CMK (cell line): ENCODE measurements at regions not wholly inside any gene's neighbourhood (a gene's known extent, or its start where the extent isn't known, plus 50 kb on each side); places are given as distances from the start of the nearest gene placed in this dataset.
"Not testable (repeated sequence)": the region's sequence is repeated elsewhere in the genome, so short reads cannot be mapped to it uniquely, and the experiment has no call there.

Source experiments
- DNase-seq: peaks from one replicate; pipeline ENCODE4 v3.0.0-alpha.2; 2010; ENCODE audit warnings: low read depth

- DNase-seq = no peak
Observed at GRCh38 chr3:139238281-139239030, 105.4 kb upstream of the MRPS22 start.

DNA sequence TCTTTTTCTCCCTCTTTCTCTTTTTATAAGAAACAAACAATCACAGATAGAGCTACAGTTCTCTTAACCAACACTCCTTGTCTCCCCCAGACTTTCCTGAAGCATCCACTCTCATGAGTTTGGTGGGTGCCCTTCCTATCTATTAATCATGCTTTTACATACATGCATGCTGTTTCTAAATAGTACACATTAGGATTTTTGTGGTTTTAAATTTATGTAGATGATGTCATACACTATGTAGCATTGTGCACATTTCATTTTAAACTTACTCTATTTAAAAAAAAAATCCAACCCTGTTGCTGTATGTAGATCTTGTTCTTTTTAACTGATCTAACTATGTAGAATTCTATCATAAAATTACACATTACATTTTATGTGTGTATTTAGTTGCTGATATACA lies 104.3 kb upstream of the MRPS22 start:
- DNase-seq = no peak

- DNase-seq = no peak
Observed at GRCh38 chr3:139241783-139242182, 102.0 kb upstream of the MRPS22 start.

DNA sequence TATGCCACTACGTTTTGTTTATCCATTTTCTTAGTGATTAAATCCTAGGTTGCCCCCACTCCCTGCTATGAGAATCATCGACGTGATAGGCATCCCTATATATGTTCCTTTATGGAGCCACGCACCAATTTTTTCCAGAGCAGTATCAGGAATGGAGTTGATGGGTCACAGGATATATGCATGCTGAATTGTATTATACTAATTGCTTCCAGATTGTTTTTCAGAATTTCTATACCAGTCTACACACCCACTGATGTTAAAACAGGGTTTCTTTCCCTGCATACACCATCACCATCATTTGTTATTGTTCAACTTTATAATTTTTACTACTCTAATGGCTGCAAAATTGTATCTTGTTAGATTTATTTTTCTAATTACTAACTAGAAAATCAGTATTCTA lies 100.1 kb upstream of the MRPS22 start:
- DNase-seq = no peak

DNA sequence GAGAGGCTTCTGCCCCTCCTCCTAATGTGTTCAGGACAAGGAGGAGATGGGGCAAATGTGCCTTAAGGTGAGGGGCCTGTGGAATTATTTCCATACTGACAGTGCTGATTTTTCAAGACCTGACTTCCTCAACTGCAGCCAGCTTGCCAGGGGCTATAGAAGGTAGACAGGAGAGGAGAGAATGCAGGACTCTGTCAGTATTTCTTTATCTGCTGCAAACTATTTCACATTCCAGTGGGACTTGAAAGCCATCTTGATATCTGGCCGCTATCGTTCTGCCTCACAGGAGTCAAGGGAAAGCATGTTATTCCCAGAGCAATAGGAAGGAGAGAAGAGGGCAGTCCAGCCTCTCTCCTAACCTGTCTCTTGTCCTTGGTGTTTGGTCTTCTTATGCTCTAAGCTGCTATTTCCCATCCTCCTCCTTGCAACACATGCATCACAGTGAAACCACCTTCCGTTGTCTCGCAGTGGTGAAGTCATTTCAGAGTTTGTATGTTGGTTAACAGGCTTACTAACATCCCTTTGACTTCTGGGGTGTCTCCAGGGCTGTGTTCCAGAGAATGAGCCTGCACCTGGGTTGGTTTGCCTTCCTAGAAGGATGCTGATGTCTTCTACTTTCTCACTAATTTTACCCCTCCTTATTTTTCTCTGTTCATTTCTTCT lies 95.1 kb upstream of the MRPS22 start:
- DNase-seq = no peak

GRCh38 chr3:139251529-139251928 lies 92.3 kb upstream of the MRPS22 start:
- no peak for DNase-seq

DNA sequence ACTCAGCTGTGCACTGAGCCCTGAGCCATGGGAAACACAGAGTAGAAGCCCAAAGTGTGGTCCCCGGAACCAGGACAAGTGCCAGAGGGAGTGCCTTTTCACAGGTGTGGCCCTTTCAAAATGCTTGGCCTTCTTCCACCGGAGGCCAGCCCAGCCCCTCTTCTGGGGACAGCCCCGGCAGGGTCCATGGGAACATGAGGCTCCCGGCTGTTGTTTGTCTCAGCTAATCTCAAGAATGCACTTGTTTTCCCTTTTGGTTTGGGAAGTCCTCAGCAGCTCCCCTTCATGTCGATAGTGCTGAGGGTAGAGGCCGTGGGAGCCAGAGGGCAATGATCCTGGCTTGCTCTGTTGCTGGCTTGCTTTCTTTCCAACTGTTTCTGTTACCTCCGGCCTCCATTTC lies 91.1 kb upstream of the MRPS22 start:
- DNase-seq = no peak

DNA sequence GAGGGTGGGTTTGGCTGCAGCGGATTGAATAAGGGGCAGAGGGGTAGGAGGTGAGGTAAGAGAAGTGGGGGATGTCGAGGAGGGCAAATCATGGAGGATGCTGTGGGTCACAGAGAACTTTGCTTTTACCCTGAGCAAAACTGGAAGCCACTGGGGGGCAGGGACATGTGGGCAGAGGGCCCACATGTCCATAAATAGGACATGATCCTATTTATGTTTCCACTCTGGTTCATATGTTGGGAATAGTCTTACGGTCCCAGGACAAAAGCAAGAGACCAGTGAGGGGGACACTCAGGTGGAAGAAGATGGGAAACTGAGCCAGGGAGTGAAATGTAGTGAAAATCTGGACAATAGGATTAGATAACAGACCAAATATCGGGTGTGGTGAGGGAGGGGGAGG lies 85.5 kb upstream of the MRPS22 start:
- DNase-seq = no peak

GRCh38 chr3:139259398-139259797 lies 84.4 kb upstream of the MRPS22 start:
- DNase-seq = no peak

DNA sequence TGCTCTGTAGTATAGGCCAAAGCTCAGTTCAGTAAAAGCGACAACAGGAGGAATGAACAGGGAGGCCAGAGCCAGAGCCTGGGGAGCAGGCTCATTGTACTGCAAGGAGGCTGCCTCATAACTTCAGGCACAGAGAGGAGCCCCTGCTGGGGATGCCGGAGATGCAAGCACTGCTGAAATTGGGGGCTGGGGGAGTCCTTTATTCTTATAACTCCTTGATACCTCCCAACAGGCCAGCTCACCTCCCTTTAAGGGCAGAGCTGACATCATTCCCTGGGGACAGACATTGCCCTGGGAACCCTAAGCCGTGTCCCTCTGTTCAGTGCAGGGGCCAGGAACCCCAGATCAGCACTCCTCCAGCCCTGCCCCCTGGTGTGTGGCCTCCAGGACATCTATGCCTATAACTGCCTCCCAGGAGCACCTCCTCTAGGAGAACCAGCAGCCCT lies 83.8 kb upstream of the MRPS22 start:
- no peak for DNase-seq

GRCh38 chr3:139260793-139261736 lies 82.8 kb upstream of the MRPS22 start:
- DNase-seq = no peak

DNA sequence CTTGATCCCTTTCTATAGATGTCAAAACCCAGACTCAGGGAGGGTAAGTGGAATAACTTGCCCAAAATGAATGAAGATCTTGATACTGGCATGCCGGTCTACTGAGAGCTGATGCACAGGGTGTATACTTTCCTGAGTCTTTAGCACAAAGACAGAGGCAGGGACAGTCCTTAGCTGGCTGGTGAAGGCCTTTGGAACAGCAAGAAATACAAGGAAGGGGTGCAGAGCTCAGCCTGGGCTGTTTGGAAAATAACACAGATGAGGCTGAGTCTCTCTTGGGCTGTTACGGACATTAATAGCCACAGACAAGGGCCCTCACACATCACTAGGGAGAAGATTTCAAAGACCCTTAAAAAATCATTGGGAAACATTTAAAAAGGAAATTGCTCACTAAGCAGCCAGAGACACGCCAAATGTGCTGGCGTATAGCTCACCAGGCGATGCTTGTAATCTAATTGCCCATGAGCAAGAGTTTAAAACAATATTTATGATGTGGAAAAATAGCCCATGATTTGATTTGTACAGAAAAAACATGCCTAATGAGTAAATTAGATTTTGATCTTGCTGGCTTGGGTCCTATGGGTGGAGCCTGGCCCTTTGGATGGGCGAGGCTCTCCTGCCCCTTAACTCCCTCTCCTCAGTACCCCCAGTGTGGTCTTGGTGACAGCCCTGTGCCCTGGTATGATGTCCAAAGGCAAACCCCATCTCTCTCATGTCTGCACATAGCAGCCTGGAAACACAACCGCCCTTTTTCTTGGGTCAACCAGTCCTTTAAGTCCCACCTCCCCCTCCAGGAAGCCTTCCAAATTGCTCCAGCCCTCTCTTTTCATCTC lies 81.8 kb upstream of the MRPS22 start:
- DNase-seq = no peak

GRCh38 chr3:139263798-139264197 lies 80.0 kb upstream of the MRPS22 start:
- DNase-seq = no peak

DNA sequence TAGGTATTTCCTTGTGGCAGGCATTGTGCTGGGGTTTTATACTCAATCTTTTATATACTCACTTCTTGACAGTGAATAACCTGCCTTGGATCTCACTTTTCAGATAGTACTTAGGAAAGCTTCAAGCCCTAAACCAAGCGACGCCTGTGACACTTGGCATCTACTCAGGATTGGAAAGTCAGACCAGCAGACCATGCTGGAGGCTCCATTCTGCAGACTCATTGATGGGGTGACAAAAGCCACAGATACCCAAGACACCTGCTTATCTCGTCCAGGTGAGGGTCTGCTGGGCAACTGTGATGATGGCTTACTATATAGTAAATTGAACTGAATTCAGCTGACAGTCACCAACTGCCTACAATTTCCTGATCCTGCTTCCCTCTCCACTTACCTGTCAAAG lies 79.4 kb upstream of the MRPS22 start:
- DNase-seq = no peak

- DNase-seq = no peak
Observed at GRCh38 chr3:139265131-139266016, 78.4 kb upstream of the MRPS22 start.

- DNase-seq = no peak
Observed at GRCh38 chr3:139267300-139268246, 76.2 kb upstream of the MRPS22 start.

DNA sequence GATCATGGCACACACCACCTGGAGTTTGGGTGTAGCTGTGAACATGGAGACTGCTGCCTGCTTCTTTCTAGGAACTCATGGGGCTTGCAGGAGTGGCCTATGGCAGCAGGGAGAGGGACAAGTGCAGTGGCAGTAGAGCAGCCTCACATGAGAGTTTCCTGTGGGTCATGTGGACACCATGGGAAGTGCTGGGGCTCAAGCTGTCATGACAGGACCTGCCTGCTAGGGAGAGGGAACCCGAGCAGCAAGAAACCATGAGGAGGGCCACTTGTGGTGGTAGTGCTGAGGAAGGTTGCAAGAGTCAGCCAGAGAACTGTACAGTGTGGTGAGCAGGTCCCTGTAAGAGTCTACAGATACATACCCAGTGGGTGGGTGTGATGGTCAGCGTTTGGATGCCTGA lies 73.8 kb upstream of the MRPS22 start:
- no peak for DNase-seq

GRCh38 chr3:139270652-139271051 lies 73.2 kb upstream of the MRPS22 start:
- not testable (repeated sequence) for DNase-seq

DNA sequence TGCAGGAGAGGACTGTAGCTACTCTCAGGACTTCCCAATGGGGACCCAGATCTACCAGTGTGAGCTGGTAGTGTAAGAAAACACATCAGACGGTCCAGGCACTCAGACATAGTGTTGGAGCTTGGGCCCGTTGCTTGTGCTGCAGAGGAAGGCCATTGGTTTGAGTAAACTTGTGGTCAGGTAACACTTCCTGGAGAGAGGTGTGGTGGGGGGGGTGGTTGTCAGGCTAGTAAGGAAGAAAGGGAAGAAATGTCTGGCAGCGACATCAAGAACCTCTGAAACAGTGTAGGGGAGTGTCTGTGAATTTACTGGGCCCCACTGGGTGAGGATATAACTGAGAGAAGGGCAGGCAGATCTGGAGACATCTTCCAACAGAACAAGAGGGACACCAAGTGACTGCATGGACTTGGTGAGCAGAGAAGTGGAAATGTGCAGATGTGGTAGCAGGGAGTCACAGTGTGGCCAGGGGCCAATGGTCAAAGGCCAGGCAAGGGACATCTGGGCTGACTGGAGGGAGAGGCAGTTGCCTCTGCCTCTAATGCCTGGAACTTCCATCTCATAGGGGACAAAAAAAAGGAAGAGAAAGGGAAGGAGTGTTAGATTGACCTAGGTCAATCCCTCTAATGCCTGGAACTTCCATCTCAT lies 63.7 kb upstream of the MRPS22 start:
- DNase-seq = no peak
